ENCODE measurements at regions not wholly inside any gene's neighbourhood (a gene's known extent, or its start where the extent isn't known, plus 50 kb on each side); places are given as distances from the start of the nearest gene placed in this dataset.

DNA sequence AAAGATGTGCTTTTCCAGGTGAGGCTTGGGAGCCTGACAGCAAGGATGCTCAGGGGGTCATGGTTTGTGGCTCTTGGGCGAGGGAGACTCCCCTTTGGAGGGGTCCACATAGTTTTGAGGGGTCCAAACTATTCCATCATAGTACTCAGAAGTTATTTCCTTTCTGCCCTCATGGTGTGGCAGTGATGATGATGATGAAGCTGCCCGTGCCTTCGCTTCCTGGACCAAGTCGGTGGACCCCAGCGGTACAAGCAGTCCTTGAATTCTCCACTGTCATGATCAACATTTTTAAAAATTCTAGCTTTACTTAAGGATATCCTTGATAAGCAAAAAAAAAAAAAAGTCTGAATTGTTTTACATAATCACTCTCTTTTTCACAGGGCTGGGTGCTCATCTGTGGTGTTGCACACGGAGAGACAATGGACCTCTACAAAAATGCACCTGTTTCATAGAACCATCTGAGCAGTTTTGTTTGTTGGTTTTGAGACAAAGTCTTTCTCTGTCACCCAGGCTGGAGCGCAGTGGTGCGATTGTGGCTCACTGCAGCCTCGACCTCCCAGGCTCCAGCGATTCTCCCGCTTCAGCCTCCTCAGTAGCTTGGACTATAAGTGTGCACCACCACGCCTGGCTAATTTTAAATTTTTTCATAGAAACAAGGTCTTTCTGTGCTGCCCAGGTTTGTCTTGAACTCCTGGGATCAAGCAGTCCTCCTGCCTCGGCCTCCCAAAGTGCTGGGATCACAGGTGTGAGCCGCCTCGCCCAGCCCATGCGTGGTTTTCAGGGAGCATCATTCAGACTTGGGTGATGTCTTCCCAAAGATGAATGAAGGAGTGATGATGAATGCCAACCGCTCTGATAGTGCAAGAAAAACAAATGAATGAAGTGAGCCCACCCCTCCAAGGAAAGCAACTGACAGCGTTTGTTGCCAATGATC lies 271.4 kb upstream of the HDAC4 start (continued):
- no peak for TF ChIP-seq CTCF (IDR thresholded peaks at IDR 0.05 in 2 of 3, conservative IDR thresholded peaks at IDR 0.05 in 1 of 3; ENCODE audit: control insufficient read depth in 2 of 3, extremely low read depth in 1 of 3, insufficient read depth in 1 of 3, low read depth in 3 of 3, low read length in 3 of 3)

DNA sequence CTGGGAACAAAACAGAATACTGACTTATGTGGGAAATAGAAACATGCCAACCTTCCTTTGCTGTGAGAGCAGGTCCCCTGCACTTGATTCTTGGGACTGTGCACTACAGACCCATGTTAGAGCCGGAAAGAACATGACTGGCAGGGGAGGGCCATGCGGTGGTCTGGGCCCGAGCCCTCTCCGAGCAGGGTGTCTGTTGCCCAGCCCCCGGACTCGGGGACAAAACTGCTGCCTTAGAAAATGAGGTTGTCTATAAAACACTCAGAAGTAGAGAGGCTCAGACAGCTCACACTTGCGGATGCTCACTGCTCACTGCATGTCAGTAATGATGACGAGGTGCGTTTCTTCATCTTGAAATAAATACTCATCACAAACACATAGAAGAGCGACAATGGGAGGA lies 270.7 kb upstream of the HDAC4 start:
- H3K4me3 ChIP-seq = no peak overlapping the region
- no peak for TF ChIP-seq RBBP5 (conservative IDR thresholded peaks at IDR 0.05)
- no peak for TF ChIP-seq PRDM15 (CRISPR knock-in tag; IDR thresholded peaks at IDR 0.05)
- CTCF ChIA-PET = no interaction called here
- ATAC-seq (no peak), FAIRE-seq (no peak), DNase-seq (ENCODE audit: low read depth, low spot score) (no peak)
- POLR2A ChIA-PET = no interaction called here
- no peaks in the 10 kb centered on the region for H4K20me1 ChIP-seq (ENCODE audit: control insufficient read depth, insufficient read depth)
- H3K9me3 ChIP-seq (replicated peaks; ENCODE audit: control insufficient read depth, insufficient read depth, low read length) = no peaks in the 10 kb centered on the region
- in situ Hi-C loops (cut with MboI) (no loop called here), intact Hi-C loops (cut with micrococcal nuclease; ENCODE audit: unreplicated experiment) (no loop called here)
- H3K27ac ChIP-seq (ENCODE audit: control insufficient read depth, insufficient read depth) = no peak overlapping the region
- no peak overlapping the region for H3K9ac ChIP-seq (ENCODE audit: control insufficient read depth, insufficient read depth, low read length)
- H3K4me2 ChIP-seq (ENCODE audit: control insufficient read depth, insufficient read depth) = no peak overlapping the region
- no peaks in the 10 kb centered on the region for H3K79me2 ChIP-seq (ENCODE audit: control insufficient read depth, insufficient read depth, low read length)
- H3K4me1 ChIP-seq (ENCODE audit: control insufficient read depth, insufficient read depth, low read length) = no peaks in the 10 kb centered on the region
- H2AFZ ChIP-seq (ENCODE audit: control insufficient read depth, low read depth, low read length) = no peak overlapping the region
- H3K27me3 ChIP-seq (replicated peaks in 1 of 2; ENCODE audit: control insufficient read depth in 2 of 2, insufficient read depth in 2 of 2, low read length in 1 of 2) = no peaks in the 10 kb centered on the region; a peak in 1 of 4 replicates
- BruUV-seq (replicated peaks) = no TSS peak
- SMC1A ChIA-PET (ENCODE audit: uncharacterized antibody, unreplicated experiment) = interaction anchor here (0.7 kb wide), 1 partner anchor 1161 kb away, joined by 3 read pairs; no protein-coding TSS in a partner anchor
- no peaks in the 10 kb centered on the region for H3K36me3 ChIP-seq (ENCODE audit: control insufficient read depth in 2 of 2, insufficient read depth in 2 of 2, low read length in 1 of 2)
- RAD21 ChIA-PET (ENCODE audit: unreplicated experiment) = no interaction called here
- WGBS (ENCODE audit: insufficient coverage, insufficient replicate concordance, low lambda C conversion rate, missing lambda C conversion rate) = 26% methylated on average over 10 of the region's 10 CpGs

All from GM12878 (cell line).